Retinal pigment epithelial cell (primary cell): ENCODE measurements at regions not wholly inside any gene's neighbourhood (a gene's known extent, or its start where the extent isn't known, plus 50 kb on each side); places are given as distances from the start of the nearest gene placed in this dataset.
"Not testable (repeated sequence)": the region's sequence is repeated elsewhere in the genome, so short reads cannot be mapped to it uniquely, and the experiment has no call there.

Source experiments
- DNase-seq: peaks from one replicate; pipeline ENCODE4 v3.0.0-alpha.2; 2010; ENCODE audit warnings: low read depth
- H3K4me3 ChIP-seq: 2 replicates; pipeline ENCODE4 v1.5.1; 2011; ENCODE audit warnings: mild to moderate bottlenecking, low read length, control low read depth, moderate library complexity
- CTCF ChIP-seq: conservative IDR thresholded peaks from 2 replicates; pipeline ENCODE4 v1.5.1; 2011; ENCODE audit warnings: low read depth, low read length, control low read depth, inconsistent platforms

GRCh38 chr1:186255266-186255665 lies 119.8 kb downstream of the TPR start:
- no peak overlapping the region for H3K4me3 ChIP-seq
- TF ChIP-seq CTCF, result no peak
- no peak for DNase-seq

GRCh38 chr1:186250529-186250928 lies 124.5 kb downstream of the TPR start:
- H3K4me3 ChIP-seq, result no peak overlapping the region
- TF ChIP-seq CTCF, result no peak
- no peak for DNase-seq

- DNase-seq, H3K4me3 ChIP-seq: not testable (repeated sequence)
Observed at GRCh38 chr1:186248608-186249007, 126.4 kb downstream of the TPR start.

GRCh38 chr1:186244825-186245224 lies 130.2 kb downstream of the TPR start:
- peak; percentile 22 for TF ChIP-seq CTCF
- H3K4me3 ChIP-seq, result no peak overlapping the region
- no peak for DNase-seq
